Epithelial cell of proximal tubule (primary cell): ENCODE measurements at regions not wholly inside any gene's neighbourhood (a gene's known extent, or its start where the extent isn't known, plus 50 kb on each side); places are given as distances from the start of the nearest gene placed in this dataset.

Experiments used
- DNase-seq: peaks from one replicate; pipeline ENCODE4 v3.0.0-alpha.2; 2011; ENCODE audit warnings: low read depth
- H3K4me3 ChIP-seq: 2 replicates; pipeline ENCODE4 v1.5.1; 2011; ENCODE audit warnings: low read depth, mild to moderate bottlenecking, low read length
- TF ChIP-seq, protein P1 (sequence below): conservative IDR thresholded peaks from 2 replicates; pipeline ENCODE4 v1.5.1; 2012; ENCODE audit warnings: low read depth, mild to moderate bottlenecking, low read length

DNA sequence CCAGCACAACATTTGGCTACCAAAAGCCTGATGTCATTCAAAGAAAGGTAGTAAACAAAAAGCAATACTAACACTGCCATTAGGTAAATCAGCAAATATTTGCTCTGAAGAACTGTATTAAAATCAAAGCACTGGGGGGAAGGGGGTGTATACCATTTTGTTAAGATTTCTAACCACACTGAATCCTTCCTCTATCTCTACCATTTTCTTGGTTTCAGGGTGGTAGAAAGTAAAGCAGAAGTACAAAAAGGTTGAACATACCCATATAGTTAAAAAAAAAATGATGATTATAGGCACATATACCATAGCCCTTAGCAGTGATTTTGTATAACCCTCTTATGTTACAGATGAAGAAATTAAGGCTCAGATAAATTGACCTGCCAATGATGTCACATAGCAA is 437.6 kb downstream of the ZEB2 start:
- TF ChIP-seq, protein P1, sequence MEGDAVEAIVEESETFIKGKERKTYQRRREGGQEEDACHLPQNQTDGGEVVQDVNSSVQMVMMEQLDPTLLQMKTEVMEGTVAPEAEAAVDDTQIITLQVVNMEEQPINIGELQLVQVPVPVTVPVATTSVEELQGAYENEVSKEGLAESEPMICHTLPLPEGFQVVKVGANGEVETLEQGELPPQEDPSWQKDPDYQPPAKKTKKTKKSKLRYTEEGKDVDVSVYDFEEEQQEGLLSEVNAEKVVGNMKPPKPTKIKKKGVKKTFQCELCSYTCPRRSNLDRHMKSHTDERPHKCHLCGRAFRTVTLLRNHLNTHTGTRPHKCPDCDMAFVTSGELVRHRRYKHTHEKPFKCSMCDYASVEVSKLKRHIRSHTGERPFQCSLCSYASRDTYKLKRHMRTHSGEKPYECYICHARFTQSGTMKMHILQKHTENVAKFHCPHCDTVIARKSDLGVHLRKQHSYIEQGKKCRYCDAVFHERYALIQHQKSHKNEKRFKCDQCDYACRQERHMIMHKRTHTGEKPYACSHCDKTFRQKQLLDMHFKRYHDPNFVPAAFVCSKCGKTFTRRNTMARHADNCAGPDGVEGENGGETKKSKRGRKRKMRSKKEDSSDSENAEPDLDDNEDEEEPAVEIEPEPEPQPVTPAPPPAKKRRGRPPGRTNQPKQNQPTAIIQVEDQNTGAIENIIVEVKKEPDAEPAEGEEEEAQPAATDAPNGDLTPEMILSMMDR: no peak
- H3K4me3 ChIP-seq: no peak overlapping the region
- DNase-seq: no peak

DNA sequence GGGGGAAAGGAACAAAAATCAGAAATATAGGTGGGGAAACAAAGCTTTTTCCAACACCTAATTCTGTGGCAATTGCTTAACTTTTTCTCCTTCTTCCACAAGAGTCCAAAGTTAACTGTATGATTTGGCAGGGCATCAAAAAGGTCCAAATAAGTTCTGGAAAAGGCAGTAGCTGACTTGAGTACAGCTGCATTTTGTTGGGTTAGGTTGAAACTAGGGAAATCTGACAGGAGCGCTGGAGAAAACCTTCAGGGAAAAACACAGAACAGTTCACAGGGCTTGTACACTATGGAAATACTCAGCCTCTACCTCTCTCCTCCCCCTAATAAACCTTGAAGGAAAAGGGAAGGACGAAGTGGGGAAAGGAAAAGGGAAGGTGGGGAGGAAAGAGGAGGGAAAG is 438.6 kb downstream of the ZEB2 start:
- TF ChIP-seq, protein P1: no peak
- no peak overlapping the region for H3K4me3 ChIP-seq
- DNase-seq: no peak

DNA sequence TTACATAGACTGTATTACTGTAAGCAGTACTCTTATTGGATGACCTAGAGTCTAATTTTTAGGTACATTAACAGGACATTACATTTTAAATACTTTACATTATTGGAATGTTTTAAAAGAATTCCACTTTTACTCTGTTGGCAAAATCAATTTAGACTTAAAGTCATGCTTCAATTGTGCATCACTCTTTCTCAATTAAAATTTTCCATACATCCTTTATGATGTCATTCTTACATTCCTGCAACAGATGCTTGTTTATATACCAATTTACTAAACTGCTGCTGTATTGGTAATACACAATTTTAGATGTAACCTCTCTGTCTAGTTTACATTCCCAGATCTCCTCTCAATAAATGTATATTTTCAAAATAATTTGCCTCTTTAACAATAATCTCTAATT is 440.1 kb downstream of the ZEB2 start:
- H3K4me3 ChIP-seq: no peak overlapping the region
- DNase-seq: no peak
- TF ChIP-seq, protein P1: no peak

DNA sequence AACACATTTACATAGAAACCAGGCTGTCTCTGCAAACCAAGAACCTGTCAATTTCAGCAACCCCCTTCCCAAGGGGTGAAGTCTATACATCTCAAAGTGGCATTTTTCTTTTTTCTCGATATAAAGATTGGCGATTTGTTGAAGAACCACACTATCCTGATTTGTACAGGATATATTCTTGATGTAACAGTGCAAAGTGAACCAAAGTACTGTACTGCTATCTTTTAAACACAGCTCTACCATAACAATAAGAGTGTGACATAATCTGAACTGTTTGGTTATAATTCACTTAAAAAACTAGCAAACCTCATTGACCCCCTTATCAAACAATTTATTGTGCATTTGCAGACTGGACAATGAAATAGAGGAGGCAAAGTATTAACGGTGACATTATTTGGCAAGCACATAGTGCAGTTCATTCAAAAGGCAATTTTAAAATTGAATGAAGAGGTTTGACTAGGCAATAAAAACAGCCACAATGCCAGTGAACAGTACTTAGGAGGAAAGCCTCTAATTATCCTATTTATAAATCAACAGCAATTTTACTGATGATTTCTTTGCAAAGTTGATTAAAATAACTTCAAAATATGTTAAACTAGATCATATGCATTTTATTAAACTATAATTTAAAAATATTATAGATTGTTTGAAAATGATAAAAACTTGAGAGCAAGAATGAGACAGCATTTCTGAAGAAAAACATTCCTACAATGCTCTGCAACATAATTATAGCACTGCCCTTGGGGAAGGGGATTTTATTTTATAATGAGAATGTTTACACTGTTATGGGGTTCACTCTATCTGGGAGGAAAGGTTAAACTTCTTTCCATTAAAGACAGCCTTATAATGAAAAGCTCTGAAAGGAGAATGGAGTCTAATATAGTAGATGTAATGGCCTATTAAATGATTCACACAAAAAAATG is 440.9 kb downstream of the ZEB2 start:
- DNase-seq: no peak
- TF ChIP-seq, protein P1: no peak
- H3K4me3 ChIP-seq: no peak overlapping the region

DNA sequence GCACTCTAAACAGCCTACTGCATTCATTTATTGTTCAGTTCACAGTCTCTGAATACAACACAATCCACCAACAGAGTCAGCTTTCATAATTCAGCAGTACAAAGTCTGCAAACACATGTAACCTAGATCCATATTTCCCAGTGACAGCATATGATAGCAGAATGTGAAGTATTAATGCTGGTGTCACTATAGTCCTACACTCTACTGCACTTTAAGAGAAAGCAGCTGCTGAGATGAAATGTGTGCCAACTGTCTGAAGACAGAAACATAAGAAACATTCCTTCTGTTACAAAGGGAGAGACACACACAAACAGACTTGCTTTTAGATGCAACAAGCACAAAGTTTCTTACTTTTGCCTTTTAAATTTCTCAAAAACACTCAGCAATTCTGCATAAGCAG is 441.8 kb downstream of the ZEB2 start:
- DNase-seq: no peak
- TF ChIP-seq, protein P1: no peak
- no peak overlapping the region for H3K4me3 ChIP-seq

DNA sequence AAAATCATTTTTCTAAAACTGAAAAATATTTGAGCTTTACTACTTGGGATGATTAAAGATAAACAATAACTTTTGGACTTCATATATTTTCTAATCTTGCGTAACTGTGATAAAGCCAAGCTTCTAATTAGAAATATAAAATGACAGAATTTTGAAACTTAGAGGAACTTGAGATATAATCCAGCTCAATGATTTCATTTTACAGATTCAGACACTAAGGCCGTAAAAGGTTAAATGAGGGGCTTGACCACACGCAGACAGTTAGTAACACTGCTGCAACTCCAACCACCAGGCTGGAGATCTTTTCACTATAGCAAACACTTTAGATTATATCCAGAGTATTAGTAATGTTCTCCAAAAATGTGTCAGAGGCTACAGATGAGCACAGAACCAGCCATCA is 445.5 kb downstream of the ZEB2 start:
- DNase-seq: no peak
- TF ChIP-seq, protein P1: no peak
- no peak overlapping the region for H3K4me3 ChIP-seq

DNA sequence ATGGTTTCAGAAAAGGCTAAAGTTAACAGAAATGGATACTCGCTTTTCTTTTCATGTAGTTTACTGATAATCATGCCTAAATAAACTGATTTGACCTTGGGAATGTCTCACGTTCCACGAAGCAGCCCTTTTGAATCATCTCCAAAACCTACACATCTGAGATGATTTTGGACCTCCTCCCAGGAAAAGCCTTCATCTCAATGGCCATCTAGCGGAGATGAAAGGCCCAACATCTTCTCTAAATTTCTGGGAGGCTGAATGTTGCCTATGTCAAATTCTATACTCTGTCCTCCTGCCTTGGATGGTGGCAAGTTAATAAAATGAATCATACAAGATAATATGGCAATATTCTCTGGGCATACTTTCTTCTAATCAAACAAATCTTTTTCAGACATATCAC is 448.5 kb downstream of the ZEB2 start:
- no peak for DNase-seq
- TF ChIP-seq, protein P1: no peak
- no peak overlapping the region for H3K4me3 ChIP-seq
